ENCODE measurements at regions not wholly inside any gene's neighbourhood (a gene's known extent, or its start where the extent isn't known, plus 50 kb on each side); places are given as distances from the start of the nearest gene placed in this dataset.

DNA sequence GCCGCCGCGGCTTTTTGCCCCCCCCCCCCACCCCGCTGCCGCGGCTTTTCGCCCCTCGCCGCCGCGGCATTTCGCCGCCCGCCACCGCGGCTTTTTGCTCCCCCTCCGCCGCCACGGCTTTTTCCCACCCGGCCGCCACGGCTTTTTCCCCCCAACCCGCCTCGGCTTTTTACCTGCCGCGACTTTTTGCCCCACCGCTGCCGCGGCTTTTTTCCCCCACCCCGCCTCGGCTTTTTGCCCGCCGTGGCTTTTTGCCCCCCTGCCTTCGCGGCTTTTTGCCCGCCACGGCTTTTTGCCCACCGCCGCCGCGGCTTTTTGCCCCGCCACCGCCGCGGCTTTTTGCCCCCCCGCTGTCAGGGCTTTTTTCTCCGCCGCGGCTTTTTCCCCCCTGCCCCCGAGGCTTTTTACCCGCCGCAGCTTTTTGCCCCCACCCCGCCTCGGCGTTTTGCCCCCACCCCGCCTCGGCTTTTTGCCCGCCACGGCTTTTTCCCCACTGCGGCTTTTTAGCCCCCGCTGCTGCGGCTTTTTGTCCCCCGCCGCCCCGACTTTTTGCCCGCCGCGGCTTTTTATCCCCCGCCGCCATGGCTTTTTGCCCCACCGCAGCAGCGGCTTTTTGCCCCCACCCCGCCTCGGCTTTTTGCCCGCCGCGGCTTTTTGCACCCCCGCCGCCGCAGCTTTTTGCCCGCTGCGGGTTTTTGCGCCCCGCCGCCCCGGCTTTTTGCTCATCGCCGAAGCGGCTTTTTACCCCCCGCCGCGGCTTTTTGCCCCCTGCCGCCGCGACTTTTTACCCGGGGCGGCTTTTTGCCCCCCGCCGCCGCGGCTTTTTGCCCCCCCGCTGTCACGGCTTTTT lies 527.8 kb upstream of the WSB1 start (continued):
- no peak for TF ChIP-seq ZNF148 (tag by site-specific recombination; IDR thresholded peaks at IDR 0.05; ENCODE audit: borderline replicate concordance)

- Histone ChIP-seq H3K9me3 (ENCODE audit: control insufficient read depth, insufficient read depth, low read depth, low read length) (no peaks in the 10 kb centered on the region), H3K4me1 (ENCODE audit: control insufficient read depth, insufficient read depth, low read length) (no peaks in the 10 kb centered on the region), H3K27ac (ENCODE audit: extremely low read depth, low read depth, low read length) (no peak overlapping the region), H3K4me3 (ENCODE audit: low read depth, low read length) (no peak overlapping the region), H3K36me3 (ENCODE audit: control insufficient read depth in 2 of 2, insufficient read depth in 1 of 2, low read length in 2 of 2) (no peaks in the 10 kb centered on the region)
- ChIA-PET POLR2A (no interaction called here), CTCF (no interaction called here)
- TF ChIP-seq YY1 (tag by site-specific recombination; IDR thresholded peaks at IDR 0.05), result no peak
- no peak for TF ChIP-seq ZNF132 (tag by site-specific recombination; IDR thresholded peaks at IDR 0.05; ENCODE audit: borderline replicate concordance)
- TF ChIP-seq FEZF1 (tag by site-specific recombination; IDR thresholded peaks at IDR 0.05), result no peak
- TF ChIP-seq ZNF10 (tag by site-specific recombination; IDR thresholded peaks at IDR 0.05), result no peak
- no peak for TF ChIP-seq ZNF701 (tag by site-specific recombination; IDR thresholded peaks at IDR 0.05)
- TF ChIP-seq ZSCAN18 (tag by site-specific recombination; IDR thresholded peaks at IDR 0.05), result no peak
- TF ChIP-seq ZNF518A (tag by site-specific recombination; conservative IDR thresholded peaks at IDR 0.05; ENCODE audit: low read depth), result no peak
- TF ChIP-seq, protein P1, sequence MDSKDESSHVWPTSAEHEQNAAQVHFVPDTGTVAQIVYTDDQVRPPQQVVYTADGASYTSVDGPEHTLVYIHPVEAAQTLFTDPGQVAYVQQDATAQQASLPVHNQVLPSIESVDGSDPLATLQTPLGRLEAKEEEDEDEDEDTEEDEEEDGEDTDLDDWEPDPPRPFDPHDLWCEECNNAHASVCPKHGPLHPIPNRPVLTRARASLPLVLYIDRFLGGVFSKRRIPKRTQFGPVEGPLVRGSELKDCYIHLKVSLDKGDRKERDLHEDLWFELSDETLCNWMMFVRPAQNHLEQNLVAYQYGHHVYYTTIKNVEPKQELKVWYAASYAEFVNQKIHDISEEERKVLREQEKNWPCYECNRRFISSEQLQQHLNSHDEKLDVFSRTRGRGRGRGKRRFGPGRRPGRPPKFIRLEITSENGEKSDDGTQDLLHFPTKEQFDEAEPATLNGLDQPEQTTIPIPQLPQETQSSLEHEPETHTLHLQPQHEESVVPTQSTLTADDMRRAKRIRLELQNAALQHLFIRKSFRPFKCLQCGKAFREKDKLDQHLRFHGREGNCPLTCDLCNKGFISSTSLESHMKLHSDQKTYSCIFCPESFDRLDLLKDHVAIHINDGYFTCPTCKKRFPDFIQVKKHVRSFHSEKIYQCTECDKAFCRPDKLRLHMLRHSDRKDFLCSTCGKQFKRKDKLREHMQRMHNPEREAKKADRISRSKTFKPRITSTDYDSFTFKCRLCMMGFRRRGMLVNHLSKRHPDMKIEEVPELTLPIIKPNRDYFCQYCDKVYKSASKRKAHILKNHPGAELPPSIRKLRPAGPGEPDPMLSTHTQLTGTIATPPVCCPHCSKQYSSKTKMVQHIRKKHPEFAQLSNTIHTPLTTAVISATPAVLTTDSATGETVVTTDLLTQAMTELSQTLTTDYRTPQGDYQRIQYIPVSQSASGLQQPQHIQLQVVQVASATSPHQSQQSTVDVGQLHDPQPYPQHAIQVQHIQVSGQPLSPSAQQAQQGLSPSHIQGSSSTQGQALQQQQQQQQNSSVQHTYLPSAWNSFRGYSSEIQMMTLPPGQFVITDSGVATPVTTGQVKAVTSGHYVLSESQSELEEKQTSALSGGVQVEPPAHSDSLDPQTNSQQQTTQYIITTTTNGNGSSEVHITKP (tag by site-specific recombination; IDR thresholded peaks at IDR 0.05), result no peak
- TF ChIP-seq ZNF292 (tag by site-specific recombination; IDR thresholded peaks at IDR 0.05; ENCODE audit: borderline replicate concordance, low read depth), result no peak
Observed at GRCh38 chr17:26766743-26767142, 527.2 kb upstream of the WSB1 start.

All from HEK293 (cell line).